ENCODE measurements at regions not wholly inside any gene's neighbourhood (a gene's known extent, or its start where the extent isn't known, plus 50 kb on each side); places are given as distances from the start of the nearest gene placed in this dataset.

- 36 to 63% methylated on average over 2 of the region's 2 CpGs for WGBS, 2 donors (ENCODE audit: low coverage in 1 of 2)
- TF ChIP-seq POLR2A (IDR thresholded peaks at IDR 0.05) (no peak), CTCF (IDR thresholded peaks at IDR 0.05) (no peak), EP300 (IDR thresholded peaks at IDR 0.05; ENCODE audit: low read depth) (no peak), POLR2AphosphoS5 (IDR thresholded peaks at IDR 0.05) (no peak)
These were observed 353.5 kb upstream of the IRAK1BP1 start for GRCh38 chr6:78513856-78514255.

GRCh38 chr6:78515271-78515670 lies 352.1 kb upstream of the IRAK1BP1 start:
- DNase-seq: no peak
- H3K9me3 ChIP-seq: no peaks in the 10 kb centered on the region
- no peaks in the 10 kb centered on the region for H3K4me1 ChIP-seq
- intact Hi-C loops (cut with DNase I; ENCODE audit: low total_unique reads): no loop called here
- H3K27me3 ChIP-seq: no peaks in the 10 kb centered on the region
- H3K27ac ChIP-seq: no peak overlapping the region
- 39 to 54% methylated on average over 2 of the region's 2 CpGs for WGBS, 2 donors (ENCODE audit: low coverage in 1 of 2)
- TF ChIP-seq EP300 (IDR thresholded peaks at IDR 0.05; ENCODE audit: low read depth) (no peak), CTCF (IDR thresholded peaks at IDR 0.05) (no peak), POLR2A (IDR thresholded peaks at IDR 0.05) (no peak), POLR2AphosphoS5 (IDR thresholded peaks at IDR 0.05) (no peak)
- in situ Hi-C loops (cut with MboI; ENCODE audit: low pct_ligation_motif_present in 1 of 4, low pct_unique_long_range_greater_than_20kb in 1 of 4, low sequenced_read_pairs in 3 of 4): no loop called here
- no peaks in the 10 kb centered on the region for H3K36me3 ChIP-seq
- H3K4me3 ChIP-seq: no peak overlapping the region

More at GRCh38 chr6:78513856-78514255, 353.5 kb upstream of the IRAK1BP1 start:
- no peaks in the 10 kb centered on the region for H3K9me3 ChIP-seq
- no peak for DNase-seq
- intact Hi-C loops (cut with DNase I; ENCODE audit: low total_unique reads): no loop called here
- in situ Hi-C loops (cut with MboI; ENCODE audit: low pct_ligation_motif_present in 1 of 4, low pct_unique_long_range_greater_than_20kb in 1 of 4, low sequenced_read_pairs in 3 of 4): no loop called here
- H3K4me3 ChIP-seq: no peak overlapping the region
- H3K4me1 ChIP-seq: no peaks in the 10 kb centered on the region
- no peak overlapping the region for H3K27ac ChIP-seq
- H3K27me3 ChIP-seq: no peaks in the 10 kb centered on the region
- H3K36me3 ChIP-seq: no peaks in the 10 kb centered on the region

GRCh38 chr6:78517399-78517798 lies 350.0 kb upstream of the IRAK1BP1 start:
- no peaks in the 10 kb centered on the region for H3K36me3 ChIP-seq
- no peaks in the 10 kb centered on the region for H3K9me3 ChIP-seq
- H3K27ac ChIP-seq: no peak overlapping the region
- TF ChIP-seq CTCF (IDR thresholded peaks at IDR 0.05): no peak
- no peak for TF ChIP-seq POLR2A (IDR thresholded peaks at IDR 0.05)
- no peak for TF ChIP-seq EP300 (IDR thresholded peaks at IDR 0.05; ENCODE audit: low read depth)
- TF ChIP-seq POLR2AphosphoS5 (IDR thresholded peaks at IDR 0.05): no peak
- H3K4me1 ChIP-seq: no peaks in the 10 kb centered on the region
- intact Hi-C loops (cut with DNase I; ENCODE audit: low total_unique reads): no loop called here
- 42 to 50% methylated on average over 2 of the region's 2 CpGs for WGBS, 2 donors (ENCODE audit: low coverage in 1 of 2)
- no peaks in the 10 kb centered on the region for H3K27me3 ChIP-seq
- in situ Hi-C loops (cut with MboI; ENCODE audit: low pct_ligation_motif_present in 1 of 4, low pct_unique_long_range_greater_than_20kb in 1 of 4, low sequenced_read_pairs in 3 of 4): no loop called here
- DNase-seq: no peak
- no peak overlapping the region for H3K4me3 ChIP-seq

GRCh38 chr6:78523622-78524021 lies 343.7 kb upstream of the IRAK1BP1 start:
- Histone ChIP-seq H3K27ac (no peak overlapping the region), H3K9me3 (no peaks in the 10 kb centered on the region), H3K4me1 (no peaks in the 10 kb centered on the region), H3K27me3 (no peaks in the 10 kb centered on the region), H3K36me3 (no peaks in the 10 kb centered on the region), H3K4me3 (no peak overlapping the region)
- intact Hi-C loops (cut with DNase I; ENCODE audit: low total_unique reads): no loop called here
- TF ChIP-seq CTCF (IDR thresholded peaks at IDR 0.05): no peak
- TF ChIP-seq POLR2AphosphoS5 (IDR thresholded peaks at IDR 0.05): no peak
- TF ChIP-seq EP300 (IDR thresholded peaks at IDR 0.05; ENCODE audit: low read depth): no peak
- no peak for DNase-seq
- in situ Hi-C loops (cut with MboI; ENCODE audit: low pct_ligation_motif_present in 1 of 4, low pct_unique_long_range_greater_than_20kb in 1 of 4, low sequenced_read_pairs in 3 of 4): no loop called here

All from transverse colon (tissue), 4 donors.